Right lobe of liver (tissue), 6 donors: ENCODE measurements at regions not wholly inside any gene's neighbourhood (a gene's known extent, or its start where the extent isn't known, plus 50 kb on each side); places are given as distances from the start of the nearest gene placed in this dataset.
"Not testable (repeated sequence)": the region's sequence is repeated elsewhere in the genome, so short reads cannot be mapped to it uniquely, and the experiment has no call there.

ENCODE experiments used
- ATAC-seq, 4 donors: fragments of 200-7000 bp; cut with Tn5 transposase; one replicate each; pipeline ENCODE4 v1.9.1; 2020; ENCODE audit warnings: mild to moderate bottlenecking in 4 of 4, moderate library complexity in 4 of 4
- DNase-seq, 3 donors: peaks; one replicate each; pipeline ENCODE4 v3.0.0-alpha.2; 2020
- H3K27ac ChIP-seq, 3 donors: fragments of 200-600 bp; one replicate each; pipeline ENCODE4 v1.8.0; 2022
- H3K27me3 ChIP-seq, 2 donors: fragments of 200-600 bp; one replicate each; pipeline ENCODE4 v1.8.0; 2022
- H3K36me3 ChIP-seq, 4 donors: fragments of 200-600 bp; sonication (generic) in 1 of 4; one replicate each; pipeline versions ENCODE4 v1.5.1 to v1.8.0; 2017 to 2022; ENCODE audit warnings: control low read depth in 1 of 4
- H3K4me1 ChIP-seq, 4 donors: fragments of 200-600 bp; sonication (generic) in 1 of 4; one replicate each; pipeline versions ENCODE4 v1.5.1 to v1.8.0; 2017 to 2022; ENCODE audit warnings: control low read depth in 1 of 4
- H3K4me3 ChIP-seq, 3 donors: fragments of 200-600 bp; one replicate each; pipeline ENCODE4 v1.8.0; 2022
- H3K9me3 ChIP-seq, 4 donors: fragments of 200-600 bp; sonication (generic) in 1 of 4; one replicate each; pipeline versions ENCODE4 v1.5.1 to v1.8.0; 2017 to 2022; ENCODE audit warnings: control low read depth in 1 of 4
- POLR2A ChIP-seq: fragments of 450-650 bp; IDR thresholded peaks from one replicate; pipeline ENCODE4 v1.6.1; 2017; ENCODE audit warnings: antibody characterized with exemption, mild to moderate bottlenecking
- WGBS: methylation state at CpG from one replicate; pipeline ENCODE4 v1.1.6; 2018; ENCODE audit warnings: low coverage, low lambda C conversion rate; ENCODE audit not compliant: insufficient coverage; ENCODE audit errors: missing lambda C conversion rate; 5-methylcytosine and 5-hydroxymethylcytosine counted together
- intact Hi-C, 2 donors: fragments of 100-400 bp; cut with DNase I; formaldehyde crosslinking; loops; one replicate each; pipeline versions ENCODE4 v1.11.2 to v1.14.1; 2022
- TF ChIP-seq, protein P1 (sequence below), 4 donors: fragments of 200-600 bp in 3 of 4; fragments of 450-650 bp in 1 of 4; IDR thresholded peaks; one replicate each; pipeline versions ENCODE4 v1.5.1 to v1.8.0; 2016 to 2022; ENCODE audit warnings: antibody characterized with exemption in 4 of 4, mild to moderate bottlenecking in 2 of 4
- donor health status: DM: no; HTN: yes; CAD: no.
- donor health status: DM: no; HTN: no; CAD: no.
- donor health status: DM: no; HTN: no; CAD: no.
- donor health status: DM: no; HTN: yes; CAD: no.
- donor health status: DM: no; HTN: yes; CAD: no.

DNA sequence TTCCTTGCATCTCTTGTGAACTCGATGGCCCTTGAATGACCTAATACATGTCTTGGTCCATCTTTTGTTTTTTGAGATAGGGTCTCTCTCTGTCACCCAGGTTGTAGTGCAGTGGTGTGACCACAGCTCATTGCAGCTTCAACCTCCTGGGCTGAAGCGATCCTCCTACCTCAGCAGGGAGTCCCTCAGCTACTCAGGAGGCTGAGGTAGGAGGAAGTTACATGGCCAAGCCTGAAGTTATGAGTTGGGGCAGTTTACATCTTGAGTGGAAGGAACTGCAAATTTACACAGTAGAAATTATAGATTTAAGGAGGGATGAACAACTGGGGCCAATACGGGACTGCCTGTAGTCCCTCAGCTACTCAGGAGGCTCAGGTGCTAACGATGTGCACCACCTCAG is 97.2 kb upstream of the METTL14 start:
- DNase-seq (no peak), ATAC-seq (no peak)
- Histone ChIP-seq H3K27me3 (no peaks in the 10 kb centered on the region), H3K27ac (no peak overlapping the region), H3K4me3 (no peak overlapping the region), H3K36me3 (no peaks in the 10 kb centered on the region), H3K9me3 (no peaks in the 10 kb centered on the region), H3K4me1 (peaks cover 0 to 27% (median 10%) of the 10 kb centered on the region in 4 donors)
- intact Hi-C loops: no loop called here
- TF ChIP-seq, protein P1, sequence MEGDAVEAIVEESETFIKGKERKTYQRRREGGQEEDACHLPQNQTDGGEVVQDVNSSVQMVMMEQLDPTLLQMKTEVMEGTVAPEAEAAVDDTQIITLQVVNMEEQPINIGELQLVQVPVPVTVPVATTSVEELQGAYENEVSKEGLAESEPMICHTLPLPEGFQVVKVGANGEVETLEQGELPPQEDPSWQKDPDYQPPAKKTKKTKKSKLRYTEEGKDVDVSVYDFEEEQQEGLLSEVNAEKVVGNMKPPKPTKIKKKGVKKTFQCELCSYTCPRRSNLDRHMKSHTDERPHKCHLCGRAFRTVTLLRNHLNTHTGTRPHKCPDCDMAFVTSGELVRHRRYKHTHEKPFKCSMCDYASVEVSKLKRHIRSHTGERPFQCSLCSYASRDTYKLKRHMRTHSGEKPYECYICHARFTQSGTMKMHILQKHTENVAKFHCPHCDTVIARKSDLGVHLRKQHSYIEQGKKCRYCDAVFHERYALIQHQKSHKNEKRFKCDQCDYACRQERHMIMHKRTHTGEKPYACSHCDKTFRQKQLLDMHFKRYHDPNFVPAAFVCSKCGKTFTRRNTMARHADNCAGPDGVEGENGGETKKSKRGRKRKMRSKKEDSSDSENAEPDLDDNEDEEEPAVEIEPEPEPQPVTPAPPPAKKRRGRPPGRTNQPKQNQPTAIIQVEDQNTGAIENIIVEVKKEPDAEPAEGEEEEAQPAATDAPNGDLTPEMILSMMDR (IDR thresholded peaks at IDR 0.05): no peak
- no peak for TF ChIP-seq POLR2A
- 93% methylated on average over 3 of the region's 4 CpGs for WGBS

DNA sequence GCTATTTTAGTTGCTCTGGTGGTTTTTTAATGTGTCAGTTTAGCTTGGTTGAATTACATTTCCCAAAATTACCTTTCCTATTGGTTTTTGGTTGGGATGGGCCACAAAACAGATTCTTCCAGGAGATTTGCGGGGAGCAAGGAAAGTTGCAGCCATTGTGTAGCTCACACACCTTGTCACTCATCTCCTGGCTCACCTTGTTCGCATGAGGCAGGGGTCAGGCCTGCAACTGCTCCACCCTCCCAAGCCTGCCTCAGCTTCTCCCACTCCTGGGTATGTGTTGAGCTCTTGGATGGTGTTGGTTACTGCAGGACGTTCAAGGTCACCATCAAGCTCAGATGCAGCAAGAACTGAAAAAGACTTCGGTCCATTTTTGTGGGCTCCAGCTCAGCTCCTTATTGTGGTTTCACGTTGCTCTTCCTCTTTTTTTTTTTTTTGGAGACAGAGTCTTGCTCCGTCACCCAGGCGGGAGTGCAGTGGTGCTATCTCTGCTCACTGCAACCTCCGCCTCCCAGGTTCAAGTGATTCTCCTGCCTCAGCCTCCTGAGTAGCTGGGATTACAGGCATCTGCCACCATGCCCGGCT is 95.6 kb upstream of the METTL14 start:
- ATAC-seq (no peak), DNase-seq (no peak)
- Histone ChIP-seq H3K4me1 (peaks cover 0 to 27% (median 10%) of the 10 kb centered on the region in 4 donors), H3K27me3 (no peaks in the 10 kb centered on the region), H3K4me3 (no peak overlapping the region), H3K36me3 (no peaks in the 10 kb centered on the region), H3K27ac (no peak overlapping the region), H3K9me3 (no peaks in the 10 kb centered on the region)
- intact Hi-C loops: no loop called here
- 91% methylated on average over 4 of the region's 9 CpGs for WGBS
- no peak for TF ChIP-seq POLR2A
- TF ChIP-seq, protein P1 (IDR thresholded peaks at IDR 0.05): no peak

DNA sequence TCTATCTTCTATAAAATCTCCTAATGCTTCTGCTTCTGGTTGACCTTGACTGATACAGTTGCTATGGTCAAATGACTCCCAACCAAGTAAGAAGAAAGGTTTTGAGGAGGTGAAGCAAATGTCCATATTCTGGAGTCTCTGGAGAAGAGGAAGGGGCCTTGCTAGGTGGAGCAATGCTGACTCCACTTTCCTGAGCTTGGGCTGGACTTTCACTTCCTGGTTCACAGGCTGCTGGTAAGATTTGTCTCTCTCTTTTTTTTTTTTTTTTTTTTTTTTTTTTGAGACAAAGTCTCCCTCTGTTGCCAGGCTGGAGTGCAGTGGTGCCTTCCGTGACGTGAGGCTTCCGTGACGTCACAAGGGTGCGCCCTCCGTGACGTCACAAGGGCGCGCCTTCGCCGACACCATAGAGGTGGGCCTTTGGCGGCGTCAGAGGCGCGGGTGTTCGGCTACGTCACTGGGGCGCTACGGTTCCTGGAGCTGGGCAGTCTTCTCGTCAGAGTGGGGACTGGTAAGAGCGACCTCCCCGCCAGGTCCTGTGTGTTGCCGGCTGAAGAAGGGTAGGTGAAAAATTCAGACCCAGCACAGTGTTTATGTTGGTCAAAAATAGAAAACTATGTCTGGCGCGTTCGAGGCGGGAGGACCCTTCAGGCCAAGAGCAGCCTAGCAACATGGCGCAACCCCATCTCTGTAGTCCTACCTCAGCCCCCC is 93.7 kb upstream of the METTL14 start:
- Histone ChIP-seq H3K4me3 (peak overlapping the region; percentile 31 to 62 (median 55)), H3K27ac (peak overlapping the region; percentile 25 to 80 (median 79)), H3K4me1 (peaks cover 0 to 11% (median 4%) of the 10 kb centered on the region in 4 donors)
- H3K9me3 ChIP-seq, H3K27me3 ChIP-seq, intact Hi-C loops, H3K36me3 ChIP-seq: not testable (repeated sequence)
- peak; percentile 83 to 92 (median 90) for DNase-seq
- ATAC-seq: peak; percentile 92 to 96 (median 94)
- WGBS: 42% methylated on average over 15 of the region's 28 CpGs
- peak; percentile 40 for TF ChIP-seq POLR2A
- TF ChIP-seq, protein P1 (IDR thresholded peaks at IDR 0.05): peak in 1 of 4 donors; percentile 15

DNA sequence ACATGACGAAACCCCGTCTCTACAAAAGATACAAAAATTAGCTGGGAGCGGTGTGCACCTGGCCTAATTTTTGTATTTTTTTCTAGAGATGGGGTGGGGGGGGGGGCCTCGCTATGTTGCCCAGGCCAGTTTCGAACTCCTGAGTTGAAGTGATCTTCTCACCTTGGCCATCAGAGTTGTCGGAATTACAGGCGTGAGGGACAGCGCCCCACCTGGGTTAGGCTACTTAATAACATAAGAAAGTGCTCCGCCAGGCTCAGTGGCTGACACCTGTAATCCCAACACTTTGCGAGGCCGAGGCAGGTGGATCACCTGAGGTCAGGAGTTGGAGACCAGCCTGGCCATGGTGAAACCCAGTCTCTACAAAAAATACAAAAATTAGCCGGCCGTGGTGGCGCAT is 92.9 kb upstream of the METTL14 start:
- peak overlapping the region in 2 of 3 donors; percentile 79 to 80 for H3K27ac ChIP-seq
- intact Hi-C loops, H3K27me3 ChIP-seq: not testable (repeated sequence)

DNA sequence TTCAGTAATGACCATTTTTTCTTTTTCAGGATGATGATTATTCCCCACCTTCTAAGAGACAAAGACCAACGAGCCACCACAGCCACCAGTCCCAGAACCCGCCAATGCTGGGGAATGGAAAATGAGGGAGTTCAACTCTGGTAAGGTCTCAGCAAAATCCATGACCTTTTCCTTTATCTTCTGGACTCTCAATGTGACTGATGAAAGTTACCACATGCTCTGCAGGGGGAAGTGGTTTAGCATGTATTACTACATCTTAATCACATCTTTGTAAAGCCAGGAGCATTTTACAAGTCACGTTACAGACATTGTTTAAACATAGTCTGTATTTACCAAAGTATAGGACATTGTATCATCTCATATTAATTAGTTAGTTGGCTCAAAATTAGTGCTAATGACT is 89.3 kb upstream of the METTL14 start:
- H3K27me3 ChIP-seq, intact Hi-C loops, DNase-seq, H3K4me3 ChIP-seq, H3K27ac ChIP-seq, H3K36me3 ChIP-seq, H3K9me3 ChIP-seq, ATAC-seq, H3K4me1 ChIP-seq: not testable (repeated sequence)
- 20% methylated on average over 1 of the region's 3 CpGs for WGBS

More for the DNA sequence above, 92.9 kb upstream of the METTL14 start:
- peak overlapping the region in 2 of 3 donors; percentile 55 to 62 for H3K4me3 ChIP-seq
- DNase-seq, ATAC-seq, H3K36me3 ChIP-seq, H3K9me3 ChIP-seq, H3K4me1 ChIP-seq: not testable (repeated sequence)
- whole genome bisulfite sequencing: 76% methylated on average over 4 of the region's 14 CpGs

DNA sequence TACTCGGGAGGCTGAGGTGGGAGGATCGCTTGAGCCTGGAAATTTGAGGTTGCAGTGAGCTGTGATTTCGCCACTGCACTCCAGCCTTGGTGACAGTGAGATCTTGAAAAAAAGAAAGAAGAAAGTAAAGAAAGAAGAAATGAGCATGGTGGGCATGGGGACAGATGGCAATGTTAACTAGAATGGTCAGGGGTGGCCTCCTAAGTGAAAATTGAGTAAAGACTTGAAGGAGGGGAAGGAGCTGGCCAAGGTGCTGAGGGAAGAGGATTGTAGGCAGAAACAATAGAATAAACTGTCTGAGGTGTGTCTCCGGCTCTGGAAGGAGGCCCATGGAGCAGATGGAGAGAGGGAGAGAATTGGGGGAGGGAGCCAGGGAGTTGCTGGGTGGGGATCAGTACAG is 60.1 kb upstream of the METTL14 start:
- DNase-seq, H3K9me3 ChIP-seq, H3K4me1 ChIP-seq, H3K4me3 ChIP-seq, H3K27ac ChIP-seq, ATAC-seq, H3K27me3 ChIP-seq, H3K36me3 ChIP-seq, intact Hi-C loops: not testable (repeated sequence)
- WGBS: 92% methylated on average over 2 of the region's 4 CpGs

DNA sequence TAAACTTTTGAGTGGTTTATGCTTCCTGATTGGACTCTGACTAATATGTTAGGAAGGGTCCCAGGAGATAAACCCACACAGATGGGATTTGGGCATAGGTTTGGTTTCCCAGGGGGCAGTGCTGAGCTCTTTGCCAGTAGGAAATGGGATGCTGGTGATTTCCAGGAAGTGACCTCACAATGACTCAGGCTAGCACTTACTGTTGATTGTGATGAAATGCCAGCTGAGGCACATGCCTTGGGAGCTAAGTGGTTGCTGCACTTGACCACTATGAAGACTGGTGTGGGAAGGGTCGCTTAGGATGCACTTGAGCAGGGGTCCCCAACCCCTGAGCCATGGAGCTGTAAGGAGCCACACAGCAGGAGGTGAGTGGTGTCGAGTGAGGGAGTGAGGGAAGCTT is 55.5 kb upstream of the METTL14 start:
- H3K27ac ChIP-seq, intact Hi-C loops, H3K4me3 ChIP-seq, H3K9me3 ChIP-seq, ATAC-seq, H3K27me3 ChIP-seq, H3K4me1 ChIP-seq, DNase-seq, H3K36me3 ChIP-seq: not testable (repeated sequence)
- no CpG with 5 or more reads among the region's 2 CpGs for WGBS
